ENCODE measurements at regions not wholly inside any gene's neighbourhood (a gene's known extent, or its start where the extent isn't known, plus 50 kb on each side); places are given as distances from the start of the nearest gene placed in this dataset.
A peak's percentile ranks its signal among the peaks of the same experiment; 100 is the strongest.
"Not testable (repeated sequence)": the region's sequence is repeated elsewhere in the genome, so short reads cannot be mapped to it uniquely, and the experiment has no call there.

- DNase-seq (ENCODE audit: low spot score) = not testable (repeated sequence)
Observed at GRCh38 chr2:94576486-94576885, 294.7 kb upstream of the TEKT4 start.

- peak; percentile 12 for DNase-seq (ENCODE audit: low spot score)
Observed at GRCh38 chr2:94577160-94577559, 294.1 kb upstream of the TEKT4 start.

GRCh38 chr2:94579221-94579620 is 292.0 kb upstream of the TEKT4 start:
- not testable (repeated sequence) for DNase-seq (ENCODE audit: low spot score)

GRCh38 chr2:94583081-94583723 is 288.0 kb upstream of the TEKT4 start:
- peak; percentile 78 for DNase-seq (ENCODE audit: low spot score)

- peak; percentile 42 for DNase-seq (ENCODE audit: low spot score)
Observed at GRCh38 chr2:94584569-94584968, 286.7 kb upstream of the TEKT4 start.

GRCh38 chr2:94586032-94586982 is 284.9 kb upstream of the TEKT4 start:
- peak; percentile 0 for DNase-seq (ENCODE audit: low spot score)

- not testable (repeated sequence) for DNase-seq (ENCODE audit: low spot score)
Observed at GRCh38 chr2:94587042-94587441, 284.2 kb upstream of the TEKT4 start.

- not testable (repeated sequence) for DNase-seq (ENCODE audit: low spot score)
Observed at GRCh38 chr2:94594019-94594836, 277.0 kb upstream of the TEKT4 start.

- DNase-seq (ENCODE audit: low spot score) = not testable (repeated sequence)
Observed at GRCh38 chr2:94595956-94596355, 275.3 kb upstream of the TEKT4 start.

- DNase-seq (ENCODE audit: low spot score) = not testable (repeated sequence)
Observed at GRCh38 chr2:94598075-94598713, 273.0 kb upstream of the TEKT4 start.

GRCh38 chr2:94600929-94601328 is 270.3 kb upstream of the TEKT4 start:
- not testable (repeated sequence) for DNase-seq (ENCODE audit: low spot score)

GRCh38 chr2:94602466-94602865 is 268.8 kb upstream of the TEKT4 start:
- no peak for DNase-seq (ENCODE audit: low spot score)

GRCh38 chr2:94622113-94622618 is 249.1 kb upstream of the TEKT4 start:
- no peak for DNase-seq (ENCODE audit: low spot score)

- not testable (repeated sequence) for DNase-seq (ENCODE audit: low spot score)
Observed at GRCh38 chr2:94628953-94629352, 242.3 kb upstream of the TEKT4 start.

- not testable (repeated sequence) for DNase-seq (ENCODE audit: low spot score)
Observed at GRCh38 chr2:94641397-94641796, 229.8 kb upstream of the TEKT4 start.

GRCh38 chr2:94652131-94652530 is 219.1 kb upstream of the TEKT4 start:
- not testable (repeated sequence) for DNase-seq (ENCODE audit: low spot score)

GRCh38 chr2:94669858-94670257 is 201.4 kb upstream of the TEKT4 start:
- DNase-seq (ENCODE audit: low spot score) = not testable (repeated sequence)

GRCh38 chr2:94694236-94694635 is 177.0 kb upstream of the TEKT4 start:
- not testable (repeated sequence) for DNase-seq (ENCODE audit: low spot score)

GRCh38 chr2:94708982-94709381 is 162.2 kb upstream of the TEKT4 start:
- DNase-seq (ENCODE audit: low spot score) = not testable (repeated sequence)

GRCh38 chr2:94725543-94725942 is 145.7 kb upstream of the TEKT4 start:
- no peak for DNase-seq (ENCODE audit: low spot score)

GRCh38 chr2:94735536-94735935 is 135.7 kb upstream of the TEKT4 start:
- not testable (repeated sequence) for DNase-seq (ENCODE audit: low spot score)
